HG02973 (cell line): ENCODE measurements at regions not wholly inside any gene's neighbourhood (a gene's known extent, or its start where the extent isn't known, plus 50 kb on each side); places are given as distances from the start of the nearest gene placed in this dataset.
"Not testable (repeated sequence)": the region's sequence is repeated elsewhere in the genome, so short reads cannot be mapped to it uniquely, and the experiment has no call there.

ENCODE experiments used
- ATAC-seq: cut with Tn5 transposase; IDR thresholded peaks from one replicate; pipeline ENCODE4 v1.9.1; 2021; ENCODE audit warnings: moderate library complexity; ENCODE audit not compliant: unreplicated experiment

DNA sequence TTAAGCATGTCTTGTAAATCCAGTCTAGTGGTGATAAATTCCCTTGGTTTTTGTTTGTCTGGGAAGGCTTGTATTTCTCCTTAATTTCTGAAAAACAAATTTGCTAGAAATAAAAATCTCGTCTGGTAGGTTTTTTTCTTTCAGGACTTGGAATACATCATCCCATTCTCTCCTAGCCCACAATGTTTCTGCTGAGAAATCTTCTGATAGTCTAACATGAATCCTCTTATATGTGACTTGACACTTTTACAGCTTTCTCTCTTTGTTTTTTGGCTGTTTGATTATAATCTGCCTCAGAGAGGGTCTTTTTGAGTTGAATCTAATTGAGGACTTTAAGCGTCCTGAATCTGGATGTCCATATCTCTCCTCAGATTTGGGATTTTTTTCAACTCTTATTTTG lies 104.9 kb downstream of the FEM1C start:
- no peak for ATAC-seq

DNA sequence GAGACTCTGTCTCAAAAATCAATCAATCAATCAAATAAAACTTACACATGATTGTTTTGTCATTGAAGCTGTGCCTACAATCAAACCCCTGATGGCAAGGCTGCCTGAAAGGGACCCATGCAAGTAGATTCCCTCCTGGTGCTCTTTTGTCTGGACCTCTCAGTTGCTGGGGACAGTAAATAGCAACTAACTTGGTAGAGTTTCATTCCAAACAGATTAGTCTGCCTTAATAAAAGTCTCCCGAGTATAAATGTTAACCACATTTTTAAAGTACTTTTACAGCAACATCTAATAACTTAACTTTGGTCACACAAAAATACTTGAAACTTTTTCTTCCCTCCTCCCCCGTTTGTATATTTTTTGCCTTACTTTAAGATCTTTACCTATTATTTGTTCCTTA lies 105.5 kb downstream of the FEM1C start:
- ATAC-seq = no peak

DNA sequence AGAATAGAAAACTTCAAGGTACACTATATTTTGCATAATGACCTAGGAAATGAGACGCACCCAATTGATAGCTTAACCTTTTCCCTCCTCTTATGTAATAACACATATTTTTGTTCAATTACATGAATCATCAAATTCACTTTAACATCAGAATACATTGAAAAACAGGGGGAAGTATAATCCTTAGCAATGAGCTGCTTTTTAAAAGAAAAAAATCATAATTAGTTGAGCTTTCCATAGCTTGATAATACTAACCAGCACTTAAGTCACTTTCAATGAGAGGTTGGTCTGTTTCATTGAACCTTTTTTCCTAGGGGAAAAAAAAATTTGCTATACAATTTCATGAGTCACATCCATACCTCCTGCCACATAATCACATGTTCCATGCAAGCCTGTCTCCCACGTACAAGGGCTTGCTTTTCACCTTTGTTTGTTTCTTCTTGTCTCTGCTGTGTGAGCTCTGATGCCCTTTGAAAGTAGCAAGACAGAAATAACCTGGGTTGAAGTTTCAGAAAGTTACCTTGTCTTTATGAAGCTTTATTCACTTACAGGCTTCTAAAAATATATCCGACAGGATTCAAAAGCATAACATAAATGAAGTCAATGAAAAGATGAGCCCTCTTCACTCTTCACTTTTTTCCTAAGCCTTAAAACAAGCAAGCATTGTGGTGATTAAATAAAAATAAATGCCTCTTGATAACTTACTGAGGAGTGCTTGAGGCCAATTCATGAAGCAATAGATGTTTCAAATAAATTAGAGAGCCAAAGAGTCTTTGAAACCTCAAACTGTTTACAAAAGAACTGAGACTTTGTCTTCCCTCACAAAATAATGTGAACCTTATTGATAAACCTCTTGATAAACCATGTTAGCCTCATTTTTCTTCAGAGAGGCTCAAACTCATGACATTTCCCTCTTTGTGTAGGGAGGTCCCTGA lies 108.5 kb downstream of the FEM1C start:
- no peak for ATAC-seq

DNA sequence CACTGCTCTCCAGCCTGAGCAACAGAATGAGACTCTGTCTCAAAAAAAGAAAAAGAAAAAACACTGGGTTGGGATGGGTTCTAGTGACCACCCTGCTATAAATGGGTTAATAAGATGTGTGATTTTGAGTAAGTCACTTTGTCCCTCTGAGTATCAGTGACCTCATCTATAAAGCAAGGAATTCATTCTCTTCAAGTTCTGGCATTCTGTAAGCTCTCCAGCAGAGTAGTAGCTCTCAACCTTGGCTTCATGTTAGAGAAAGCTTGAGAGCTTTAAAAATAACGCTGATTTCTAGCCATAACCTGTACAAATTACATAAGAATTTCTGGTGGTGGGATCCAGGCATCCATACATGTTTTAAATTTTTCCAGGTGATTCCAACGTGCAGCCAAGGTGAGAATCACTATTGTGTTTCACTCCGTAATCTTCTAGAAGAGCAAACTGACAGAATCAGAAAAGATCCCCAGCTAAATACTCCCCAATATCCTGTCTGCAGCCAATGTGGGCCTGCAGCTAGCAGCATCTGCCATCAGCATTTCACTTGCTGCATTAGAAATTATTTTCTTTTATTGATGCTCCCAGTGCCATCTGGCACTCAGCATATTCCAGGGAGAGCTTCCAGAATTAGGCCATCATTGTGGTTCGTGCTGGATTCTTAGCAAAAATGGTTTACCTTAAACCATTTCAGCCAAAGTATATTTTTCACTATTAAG lies 109.4 kb downstream of the FEM1C start:
- ATAC-seq = no peak

DNA sequence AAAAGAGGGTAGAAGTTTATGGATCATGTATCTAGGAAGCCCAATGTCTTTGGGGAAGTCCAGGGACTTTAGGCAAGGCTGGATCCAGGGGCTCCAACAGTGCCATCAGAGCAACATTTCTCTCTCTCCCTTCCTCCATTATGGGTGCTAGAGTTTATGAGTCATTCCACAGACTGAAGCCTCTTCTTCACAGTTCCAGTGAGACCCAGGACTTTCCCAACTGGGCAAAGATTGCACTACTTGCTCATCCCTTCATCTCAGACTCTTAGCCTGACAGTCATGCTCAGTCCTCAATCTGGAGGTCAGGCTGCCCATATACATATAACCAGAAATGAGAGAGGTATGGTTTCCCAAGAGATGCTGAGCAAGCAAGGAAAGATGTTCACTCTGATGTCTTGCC lies 110.7 kb downstream of the FEM1C start:
- no peak for ATAC-seq

DNA sequence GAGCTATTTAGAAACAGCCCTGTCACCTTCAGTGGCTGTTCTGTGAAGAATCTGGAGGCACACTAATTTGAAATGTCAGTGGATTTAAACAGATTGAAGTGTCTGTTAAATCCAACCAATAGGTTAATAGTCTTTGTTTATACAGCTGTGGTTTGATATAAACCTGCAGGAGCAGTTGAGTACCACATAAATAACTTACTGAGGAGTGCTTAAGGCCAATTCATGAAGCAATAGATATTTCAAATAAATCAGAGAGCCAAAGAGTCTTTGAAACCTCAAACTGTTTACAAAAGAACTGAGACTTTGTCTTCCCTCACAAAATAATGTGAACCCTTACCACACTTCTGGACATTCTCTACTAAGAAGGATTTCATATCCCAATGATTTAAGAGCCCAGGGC lies 111.9 kb downstream of the FEM1C start:
- no peak for ATAC-seq

DNA sequence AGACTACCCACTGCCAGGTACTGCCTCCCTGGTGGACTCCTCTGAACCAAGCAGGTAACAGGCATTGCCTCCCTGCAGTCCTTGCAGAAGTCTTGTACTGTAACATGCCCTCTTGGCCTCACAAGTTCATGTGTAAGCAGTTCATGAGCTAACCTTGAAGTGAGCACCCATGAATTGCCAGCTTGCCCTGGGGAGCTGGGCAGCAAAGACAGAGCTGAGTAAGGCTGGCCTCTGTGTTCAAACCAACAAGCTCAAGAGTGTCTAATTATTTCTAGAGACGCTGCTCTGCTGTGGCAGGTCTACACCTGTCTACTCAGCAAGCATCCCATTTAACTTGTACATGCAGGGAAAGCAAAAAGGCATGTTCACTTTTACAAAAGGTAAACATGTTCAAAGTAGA lies 113.5 kb downstream of the FEM1C start:
- no peak for ATAC-seq

DNA sequence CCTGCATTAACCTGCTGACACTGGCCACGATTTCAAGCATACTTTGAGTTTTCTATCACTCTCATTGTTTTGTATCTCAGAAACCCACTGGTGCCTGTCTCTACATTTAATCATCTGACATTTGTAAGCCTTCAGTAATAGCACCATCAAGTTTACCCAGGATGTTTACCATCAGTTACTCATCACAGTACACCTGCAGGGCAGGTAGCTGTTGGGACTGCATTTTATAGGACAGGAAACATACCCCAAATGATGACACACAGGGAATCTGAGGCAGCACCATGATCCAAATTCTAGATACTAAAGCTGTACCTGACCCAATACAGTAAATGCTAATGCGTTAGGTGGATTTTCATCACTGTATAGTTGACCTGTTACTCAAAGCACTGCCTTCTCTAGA lies 114.2 kb downstream of the FEM1C start:
- ATAC-seq = no peak

DNA sequence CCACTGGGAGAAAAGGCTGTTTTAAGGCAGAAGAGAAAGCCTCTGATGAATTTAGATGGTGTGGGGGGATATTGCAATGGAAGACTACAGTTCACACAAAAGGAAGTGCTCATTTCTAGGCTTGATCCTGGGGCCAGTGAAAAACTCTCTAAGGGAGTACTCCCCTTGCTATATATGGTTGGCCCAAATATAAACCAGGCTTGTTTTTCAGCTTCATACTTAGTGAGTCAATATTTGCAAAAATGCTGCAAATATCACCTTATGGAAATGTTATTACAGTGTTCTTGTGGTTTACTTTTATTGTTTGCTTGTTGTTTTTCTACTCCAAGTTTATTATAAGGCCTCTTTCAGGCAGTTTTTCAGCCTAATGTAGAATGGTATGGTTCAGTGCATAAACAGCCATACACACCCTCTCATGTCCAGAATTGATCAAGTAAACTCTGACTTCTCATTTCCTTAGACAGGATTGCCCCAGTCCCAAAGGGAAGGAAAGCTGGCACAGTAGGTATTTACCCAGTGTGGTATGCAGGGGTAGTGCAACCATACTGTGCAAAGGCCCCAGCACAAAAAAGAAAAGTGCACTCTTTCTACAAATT lies 115.1 kb downstream of the FEM1C start:
- ATAC-seq = no peak

DNA sequence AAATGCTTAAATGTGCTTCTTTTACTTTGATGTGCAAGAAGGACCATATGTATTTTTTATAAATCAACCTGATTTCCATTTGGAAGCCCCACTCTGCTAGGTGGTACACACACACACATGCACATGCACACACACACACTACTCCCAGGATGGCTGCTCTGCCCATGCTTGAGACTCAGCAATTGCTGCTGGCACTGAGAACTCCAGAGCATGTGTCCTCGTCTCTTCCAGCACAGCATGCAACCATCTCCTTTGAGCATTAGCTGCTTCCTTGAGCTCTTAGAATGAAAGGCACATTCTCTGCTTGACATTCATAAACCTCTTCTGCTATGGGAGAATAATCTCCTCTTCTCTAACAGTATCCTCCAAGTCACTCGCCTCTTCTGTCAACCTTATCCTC lies 115.9 kb downstream of the FEM1C start:
- no peak for ATAC-seq

DNA sequence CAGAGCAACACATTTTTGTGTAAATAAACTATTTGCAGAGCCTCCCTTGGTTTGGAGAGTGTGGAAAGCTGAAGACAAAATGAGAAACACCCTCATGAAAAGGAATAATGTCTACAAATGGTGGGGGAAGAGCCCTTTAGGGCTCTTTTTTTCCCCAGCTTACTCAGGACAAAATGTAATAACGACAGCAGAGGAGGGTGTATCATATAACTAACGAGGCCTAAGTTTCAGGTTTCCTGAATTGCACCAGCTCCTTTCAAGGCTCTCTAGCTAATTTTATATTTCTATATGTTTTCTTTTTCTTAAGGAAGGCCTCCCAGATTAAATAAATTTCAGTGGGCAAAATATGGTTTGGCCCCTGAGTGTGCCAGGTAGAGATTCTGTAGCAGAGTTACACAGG lies 116.3 kb downstream of the FEM1C start:
- ATAC-seq = no peak

DNA sequence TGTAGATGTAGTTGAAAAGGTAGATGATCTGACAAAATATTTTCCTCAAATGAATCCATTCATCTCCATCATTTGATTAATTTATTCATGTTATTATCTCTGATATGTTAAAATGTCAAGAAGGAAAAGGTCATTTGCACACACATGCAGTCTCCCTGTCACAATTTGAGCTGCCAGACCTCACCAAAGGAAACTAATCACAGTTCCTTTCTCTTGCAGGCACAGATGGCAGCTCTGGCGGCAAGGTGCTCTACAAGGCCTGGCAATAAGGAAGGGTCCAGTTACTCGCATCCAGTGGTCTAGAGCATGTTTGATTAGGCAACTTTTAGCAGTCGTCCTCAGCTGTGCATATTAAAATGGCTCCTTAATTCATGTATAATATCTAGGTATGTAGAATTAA lies 120.1 kb downstream of the FEM1C start:
- no peak for ATAC-seq

DNA sequence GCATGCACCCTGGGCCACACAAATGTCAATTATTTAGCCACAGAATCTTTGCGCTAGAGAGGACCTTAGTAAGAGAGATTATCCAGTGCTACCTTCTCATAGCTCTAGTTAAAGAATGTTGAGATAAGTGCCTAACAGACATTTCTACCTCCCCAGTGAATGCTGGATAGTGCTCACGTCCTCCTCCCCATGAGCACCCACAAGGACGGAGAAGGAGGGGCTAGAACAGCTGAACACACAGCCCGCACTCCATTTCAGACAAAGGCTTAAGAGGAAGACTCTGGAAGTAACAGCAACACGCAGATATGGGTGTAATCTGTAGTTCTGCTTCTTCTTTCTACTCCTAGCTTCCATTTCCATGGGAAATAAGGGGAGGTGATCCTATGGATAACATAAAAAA lies 120.5 kb downstream of the FEM1C start:
- no peak for ATAC-seq

DNA sequence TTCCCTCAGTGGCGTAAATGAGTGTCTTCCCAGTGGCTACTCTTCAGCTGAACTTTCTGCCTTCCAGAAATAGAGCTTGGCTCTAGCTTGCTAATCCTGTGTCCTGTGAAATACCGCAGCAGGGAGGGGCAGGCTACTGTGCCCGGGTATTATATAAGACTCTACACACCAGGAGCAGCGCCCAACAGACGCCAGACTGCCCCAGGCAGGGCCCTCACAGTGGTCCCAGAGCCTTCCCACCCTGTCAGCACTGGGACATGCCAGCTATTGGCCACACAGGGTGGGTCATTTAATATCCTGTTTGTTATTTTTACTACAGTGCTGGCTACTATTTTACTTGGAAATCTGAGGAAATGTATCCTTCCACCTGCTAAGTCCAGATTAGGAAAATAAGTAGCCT lies 121.0 kb downstream of the FEM1C start:
- no peak for ATAC-seq

DNA sequence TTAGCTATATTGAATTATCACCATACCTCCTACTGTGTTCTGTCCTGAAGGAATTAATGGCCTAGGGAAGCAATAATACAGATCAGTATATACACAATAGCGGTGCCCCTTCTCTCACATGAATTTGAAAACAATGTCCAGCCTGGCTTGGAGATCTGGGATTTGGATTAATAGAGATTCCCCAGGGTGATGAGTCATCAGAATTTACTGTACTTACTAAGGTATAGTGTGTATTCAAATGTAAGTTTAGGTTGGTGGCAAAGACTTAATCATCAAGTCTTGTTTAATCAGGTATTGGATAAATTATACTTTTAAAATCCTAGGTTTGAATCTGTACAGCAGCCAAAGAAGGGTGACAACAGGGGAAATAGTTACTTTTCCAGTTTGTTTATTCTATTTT lies 121.5 kb downstream of the FEM1C start:
- no peak for ATAC-seq

DNA sequence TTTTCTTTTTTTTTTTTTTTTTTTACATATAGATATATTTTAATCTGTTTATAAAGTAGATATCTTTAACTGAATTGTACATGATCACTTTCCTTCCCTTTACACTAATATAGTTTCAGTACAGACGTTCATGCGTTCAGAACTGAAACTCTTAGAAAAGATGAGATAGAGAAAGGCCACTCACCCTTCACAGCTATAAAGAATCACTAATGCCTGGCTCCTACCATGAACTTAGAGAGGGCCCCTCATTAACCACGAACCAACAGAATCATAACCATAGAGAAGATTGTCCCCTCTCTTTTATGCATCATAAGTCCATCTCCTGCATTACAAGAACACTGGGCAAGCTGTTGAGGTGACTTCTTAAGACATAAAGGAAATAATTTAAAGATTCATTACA lies 123.8 kb downstream of the FEM1C start:
- ATAC-seq = not testable (repeated sequence)

DNA sequence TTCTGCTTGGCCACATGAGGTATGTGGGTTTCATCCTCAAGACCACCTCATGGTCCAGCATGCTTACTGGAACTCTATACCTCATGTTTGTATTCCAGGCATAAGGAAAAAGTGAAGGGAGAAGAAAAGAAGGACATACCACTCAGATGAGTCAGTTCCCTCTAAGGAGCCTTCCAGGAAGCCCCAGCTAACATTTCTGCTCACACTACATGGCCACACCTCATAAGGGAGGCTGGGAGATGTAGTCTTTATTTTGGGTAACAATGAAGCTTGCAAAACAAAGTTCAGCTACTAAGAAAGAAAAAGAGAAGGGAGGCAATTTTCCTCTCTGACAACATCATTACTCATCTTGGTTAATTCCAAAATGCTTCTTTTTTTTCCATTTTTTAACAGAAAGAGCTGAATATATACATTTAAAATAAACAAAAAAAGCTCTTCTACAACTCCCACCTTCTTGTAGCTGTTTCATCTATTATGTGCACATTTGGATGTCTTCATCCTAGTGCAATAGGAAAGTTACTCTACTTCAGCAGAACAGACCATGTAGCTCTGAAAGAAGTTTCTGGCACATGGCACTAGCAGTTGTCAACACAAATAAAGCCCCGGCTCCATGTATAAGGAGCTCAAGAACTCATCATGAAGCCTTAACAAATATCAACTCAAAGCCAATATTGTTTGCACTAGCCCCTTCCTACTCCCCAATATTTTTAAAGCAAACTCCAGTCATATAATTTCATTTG lies 123.6 kb upstream of the CCDC112 start:
- no peak for ATAC-seq

DNA sequence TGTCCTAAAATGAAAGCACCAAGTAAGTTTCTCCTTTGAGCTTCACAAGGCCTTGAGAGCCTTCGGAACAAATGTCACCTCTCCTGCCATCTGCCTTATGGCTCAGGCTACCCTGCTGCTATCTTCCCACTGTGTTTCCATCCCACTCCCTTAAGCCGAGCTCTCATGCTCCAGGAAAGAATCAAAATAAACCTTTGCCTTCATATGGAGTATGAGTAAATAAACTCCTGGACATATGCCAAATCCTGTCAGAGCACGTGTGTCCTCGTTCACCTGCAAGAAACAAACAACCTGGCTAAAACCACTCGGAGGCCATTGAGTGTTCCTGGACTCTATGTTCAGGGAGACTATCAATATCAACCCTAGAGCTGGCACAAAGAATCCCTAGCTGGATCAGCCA lies 122.3 kb upstream of the CCDC112 start:
- no peak for ATAC-seq

DNA sequence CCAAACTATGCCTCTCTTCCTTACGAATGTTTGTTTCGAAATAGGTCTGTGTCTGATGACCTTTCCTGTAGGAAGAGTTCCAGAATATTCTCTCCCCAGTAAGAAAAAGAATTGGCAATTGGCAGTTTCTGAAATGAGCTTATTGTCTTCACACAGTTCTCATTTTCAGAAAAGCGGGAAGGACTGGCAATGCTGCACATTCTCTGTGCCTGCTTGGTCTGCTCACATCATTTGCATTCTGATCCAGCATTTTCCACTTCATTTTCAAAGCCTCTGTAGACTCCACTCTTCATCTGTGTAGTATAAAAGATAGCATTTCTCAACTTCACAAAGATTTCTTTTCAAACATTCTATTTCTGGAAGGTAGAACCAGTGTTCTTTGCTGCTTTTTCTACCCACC lies 120.6 kb upstream of the CCDC112 start:
- ATAC-seq = no peak

DNA sequence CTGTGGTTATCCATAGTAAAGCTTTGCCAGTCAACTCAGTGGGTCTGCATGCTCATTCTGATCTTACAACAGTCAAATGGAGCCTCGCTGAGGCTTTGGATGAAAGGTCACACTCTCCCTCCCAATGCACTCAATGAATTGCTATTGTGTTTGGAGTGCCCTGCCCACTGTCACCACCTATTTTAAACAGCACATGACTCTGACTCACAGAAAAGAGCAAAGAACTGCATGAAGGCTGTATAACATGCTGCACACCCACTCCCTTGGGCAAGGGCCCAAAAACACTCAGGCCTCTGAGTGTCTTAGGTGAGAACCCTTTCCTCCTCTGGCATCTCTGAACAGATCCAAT lies 118.7 kb upstream of the CCDC112 start:
- ATAC-seq = no peak

DNA sequence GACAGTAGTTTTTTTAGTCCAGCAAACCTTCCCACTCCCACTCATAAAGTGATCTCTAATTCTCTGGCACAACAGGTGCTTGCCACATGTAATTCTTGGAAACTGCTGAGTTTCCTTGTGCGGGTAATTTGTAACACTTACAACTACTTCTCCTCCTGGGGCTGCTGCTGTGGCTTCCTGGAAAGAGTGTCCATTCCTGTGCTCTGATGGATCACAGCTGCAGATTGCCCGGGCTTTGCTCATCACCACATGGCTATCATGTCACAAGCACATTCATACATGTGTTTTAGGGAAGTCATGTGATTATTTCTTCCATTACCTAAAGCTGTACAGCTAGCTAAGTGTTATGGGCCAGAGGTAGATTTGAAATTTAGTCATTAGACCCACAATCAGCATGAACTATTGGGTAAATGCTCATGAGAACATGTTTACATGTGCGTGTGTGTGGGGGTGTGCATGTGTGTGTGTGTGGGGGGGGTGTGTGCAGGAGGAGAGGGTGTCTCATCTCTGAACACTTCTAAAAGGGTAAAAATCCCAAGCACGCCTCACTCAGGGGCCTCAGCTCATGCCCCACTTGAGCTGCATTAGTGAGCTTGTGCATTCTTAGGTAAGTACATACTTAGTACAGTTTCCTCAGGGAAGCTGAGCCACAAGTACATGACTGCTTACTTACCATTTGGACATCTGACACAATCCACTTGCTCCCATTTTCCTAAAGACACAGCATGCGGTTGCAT lies 118.1 kb upstream of the CCDC112 start:
- no peak for ATAC-seq
